ENCODE measurements at regions not wholly inside any gene's neighbourhood (a gene's known extent, or its start where the extent isn't known, plus 50 kb on each side); places are given as distances from the start of the nearest gene placed in this dataset.
"Not testable (repeated sequence)": the region's sequence is repeated elsewhere in the genome, so short reads cannot be mapped to it uniquely, and the experiment has no call there.

DNA sequence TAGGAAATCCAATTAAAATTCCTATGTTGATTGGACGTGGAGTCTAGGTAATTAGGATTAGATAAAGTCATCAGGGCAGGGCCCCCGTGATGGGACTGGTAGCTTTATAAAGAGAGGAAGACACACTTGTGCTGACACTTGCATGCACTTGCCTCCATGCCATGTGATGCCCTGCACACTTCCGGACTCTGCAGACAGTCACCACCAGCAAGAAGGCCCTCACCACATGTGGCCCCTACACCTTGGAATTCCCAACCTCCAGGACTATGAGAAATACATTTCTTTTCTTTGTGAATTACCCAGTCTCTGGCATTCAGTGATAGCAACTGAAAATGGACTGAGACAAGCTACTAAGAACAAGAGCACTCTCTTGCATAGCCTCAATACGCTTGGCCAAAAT is 90.6 kb downstream of the CRYGS start:
- no peak for DNase-seq

DNA sequence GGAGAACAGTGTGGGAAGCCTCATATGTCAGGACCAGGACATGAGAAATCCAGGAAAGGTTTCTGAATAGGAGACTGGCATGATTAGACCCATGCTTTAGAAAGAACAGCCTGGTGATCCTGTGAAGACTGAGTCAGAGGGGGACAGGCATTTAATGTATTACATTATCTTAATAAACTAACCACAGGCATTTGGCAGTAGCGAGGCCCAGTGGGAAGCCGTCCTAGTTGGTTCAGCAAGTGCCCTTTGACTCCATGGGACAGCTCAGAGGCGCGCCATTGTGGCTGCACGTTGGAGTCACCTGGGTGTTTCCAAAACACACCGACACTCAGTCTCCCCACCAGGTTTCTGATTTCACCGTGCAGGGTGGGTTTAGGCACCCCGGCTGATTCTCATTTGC is 90.5 kb upstream of the DGKG start:
- DNase-seq: no peak

DNA sequence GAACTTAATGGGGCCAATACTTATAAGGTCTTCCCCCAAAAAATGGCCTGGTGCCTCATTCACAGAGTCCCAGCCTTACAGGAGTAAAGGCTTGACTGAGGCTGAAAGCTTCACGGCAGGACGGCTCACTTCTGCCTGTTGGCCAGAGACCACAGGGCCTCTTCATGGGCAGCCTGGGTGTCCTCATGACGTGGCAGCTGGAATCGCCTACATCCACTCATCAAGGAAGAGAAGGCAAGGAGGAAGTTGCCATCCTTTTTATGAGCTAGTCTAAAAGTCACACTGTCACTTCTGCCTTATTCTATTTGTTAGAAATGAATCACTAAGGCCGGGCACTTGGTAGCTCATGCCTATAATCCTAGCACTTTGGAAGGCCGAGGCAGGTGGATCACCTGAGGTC is 89.3 kb upstream of the DGKG start:
- DNase-seq: no peak

DNA sequence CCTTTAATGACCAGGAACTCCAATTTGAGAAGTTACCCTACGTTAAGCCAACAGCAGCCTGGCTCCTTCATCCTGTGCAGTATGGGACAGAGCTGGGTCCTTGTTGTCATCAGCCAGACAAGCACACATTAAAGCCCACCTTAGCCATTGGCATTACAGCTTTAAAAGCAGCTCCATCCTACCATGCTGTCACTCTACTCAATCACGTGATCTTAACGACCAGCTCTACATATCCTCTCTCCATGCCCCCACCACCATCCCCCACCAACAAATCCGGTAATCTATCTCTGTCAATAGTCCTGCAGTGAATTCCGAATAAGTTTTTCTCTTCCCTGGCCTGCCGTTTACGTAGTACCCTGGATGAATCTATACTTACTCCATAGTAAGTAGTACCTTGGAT is 82.9 kb upstream of the DGKG start:
- DNase-seq: no peak

DNA sequence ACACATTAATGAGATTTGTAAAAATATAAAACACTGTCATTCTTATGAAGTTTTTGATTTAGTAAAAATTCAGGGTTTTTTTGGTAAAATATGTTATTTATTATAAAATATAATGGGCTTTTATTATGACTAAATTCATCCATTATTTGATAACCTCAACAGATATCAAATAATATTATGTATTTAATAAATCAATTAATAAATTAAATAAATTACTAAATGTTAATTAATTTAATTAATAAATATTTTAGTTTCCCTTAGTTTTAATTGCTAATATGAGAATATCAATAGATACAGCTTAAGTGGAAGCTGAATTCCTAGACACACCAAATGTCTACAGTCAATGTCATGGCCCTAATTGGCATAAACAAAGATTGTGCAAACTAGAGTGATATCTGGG is 82.3 kb upstream of the DGKG start:
- DNase-seq: no peak

DNA sequence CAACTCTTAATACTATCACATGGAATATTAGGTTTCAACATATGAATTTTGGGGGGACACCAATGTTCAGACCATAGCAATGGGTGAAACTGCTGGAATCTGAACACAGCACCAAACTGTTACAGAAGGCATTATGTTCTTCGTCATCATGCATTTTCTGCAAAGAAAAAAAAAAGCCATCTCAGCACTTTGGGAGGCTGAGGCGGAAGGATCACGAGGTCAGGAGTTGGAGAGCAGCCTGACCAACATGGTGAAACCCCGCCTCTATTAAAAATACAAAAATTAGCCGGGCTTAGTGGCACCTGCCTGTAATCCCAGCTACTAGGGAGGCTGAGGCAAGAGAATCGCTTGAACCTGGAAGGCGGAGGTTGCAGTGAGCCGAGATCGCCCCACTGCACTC is 80.9 kb upstream of the DGKG start:
- not testable (repeated sequence) for DNase-seq

DNA sequence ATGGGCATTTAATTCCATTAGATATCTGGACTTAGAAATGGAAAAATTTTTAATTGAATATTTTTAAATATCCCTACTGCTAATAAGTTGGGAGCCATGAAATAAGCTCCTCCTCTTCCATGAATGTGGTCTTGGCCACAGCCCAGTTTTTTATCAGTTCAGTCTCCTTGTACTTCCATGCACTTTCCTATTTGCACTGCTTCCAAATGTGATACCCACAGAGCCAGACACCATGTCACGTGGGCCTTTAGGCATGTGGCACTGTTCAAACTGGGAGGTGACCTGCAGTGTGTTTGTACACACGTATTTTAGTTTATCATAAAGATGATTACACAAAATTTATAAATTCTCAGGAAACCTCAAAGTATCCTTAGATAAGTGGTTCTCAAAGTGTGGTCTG is 80.1 kb upstream of the DGKG start:
- DNase-seq: no peak

DNA sequence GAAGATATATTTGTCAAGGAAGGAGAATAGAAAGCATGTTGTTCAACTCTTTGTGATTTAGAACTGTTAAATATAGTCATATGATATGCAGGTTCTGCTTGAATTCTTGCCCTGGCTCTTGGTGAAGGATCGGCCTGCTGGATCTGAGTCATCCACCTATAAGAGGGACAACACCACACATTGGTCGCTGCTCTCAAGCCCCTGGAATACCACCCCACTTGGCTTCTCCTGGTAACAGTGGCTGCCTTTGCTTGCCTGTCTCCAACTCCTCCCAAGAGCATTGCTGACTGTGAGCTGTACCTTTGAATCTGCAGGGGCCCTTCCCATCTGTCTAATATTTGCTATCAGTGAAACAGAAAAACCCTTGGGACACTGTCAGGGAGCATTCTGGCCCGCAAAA is 78.9 kb upstream of the DGKG start:
- DNase-seq: no peak

DNA sequence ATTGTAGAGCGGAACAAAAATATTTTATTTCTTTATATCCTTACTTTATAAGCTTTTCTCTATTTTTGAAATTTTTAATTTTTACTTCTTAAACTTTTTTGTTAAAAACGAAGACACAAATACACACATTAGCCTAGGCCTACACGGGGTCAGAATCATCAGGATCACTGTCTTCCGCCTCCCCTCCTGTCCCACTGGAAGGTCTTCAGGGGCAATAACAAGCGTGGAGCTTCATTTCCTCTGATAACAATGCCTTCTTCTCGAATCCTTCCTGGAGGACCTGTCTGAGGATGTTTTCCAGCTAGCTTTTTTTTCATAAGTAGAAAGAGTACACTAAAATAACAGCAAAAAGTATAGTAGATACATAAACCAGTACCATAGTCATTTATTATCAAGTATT is 77.7 kb upstream of the DGKG start:
- DNase-seq: no peak

DNA sequence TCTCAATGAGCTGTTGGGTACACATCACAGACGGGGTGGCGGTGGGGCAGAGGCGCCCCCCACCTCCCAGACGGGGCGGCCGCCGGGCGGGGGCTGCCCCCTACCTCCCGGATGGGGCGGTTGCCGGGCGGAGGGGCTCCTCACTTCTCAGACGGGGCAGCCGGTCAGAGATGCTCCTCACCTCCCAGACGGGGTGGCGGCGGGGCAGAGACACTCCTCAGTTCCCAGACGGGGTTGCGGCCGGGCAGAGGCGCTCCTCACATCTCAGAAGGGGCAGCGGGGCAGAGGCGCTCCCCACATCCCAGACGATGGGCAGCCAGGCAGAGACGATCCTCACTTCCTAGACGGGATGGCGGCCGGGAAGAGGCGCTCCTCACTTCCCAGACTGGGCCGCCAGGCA is 73.3 kb upstream of the DGKG start:
- DNase-seq: not testable (repeated sequence)

DNA sequence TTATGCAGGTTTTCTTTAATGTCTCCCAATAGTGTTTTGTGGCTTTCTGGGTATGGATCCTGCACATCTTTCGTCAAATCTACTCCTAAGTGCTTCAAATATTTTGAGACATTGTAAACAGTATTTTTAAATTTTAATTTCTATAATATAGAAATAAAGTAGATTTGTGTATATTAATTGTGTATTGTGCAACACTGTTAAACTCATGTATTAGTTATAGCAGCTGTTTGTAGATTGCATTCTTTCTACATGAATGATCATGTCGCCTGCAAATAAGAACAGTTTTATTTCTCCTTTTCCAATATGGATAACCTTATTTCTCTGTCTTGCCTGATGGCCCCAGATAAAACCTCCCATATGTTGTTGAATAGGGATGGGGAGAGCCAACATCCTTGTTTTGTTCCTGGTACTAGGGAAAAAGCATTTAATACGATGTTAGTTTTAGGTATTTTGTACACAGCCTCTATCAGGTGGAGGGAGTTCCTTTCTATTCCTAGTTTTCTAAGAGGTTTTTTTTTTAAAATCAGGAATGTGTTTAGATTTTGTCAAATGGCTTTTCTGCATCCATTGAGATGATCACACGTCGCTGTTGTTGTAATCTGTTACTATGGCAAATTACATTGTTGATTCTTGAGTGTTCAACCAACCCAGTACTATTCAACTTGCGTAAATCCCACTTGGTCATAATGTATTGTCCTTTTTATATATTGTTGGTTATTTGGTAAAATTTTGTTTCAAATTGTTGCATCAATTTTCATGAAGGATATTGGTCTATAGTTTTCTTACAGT is 71.1 kb upstream of the DGKG start:
- DNase-seq: no peak

DNA sequence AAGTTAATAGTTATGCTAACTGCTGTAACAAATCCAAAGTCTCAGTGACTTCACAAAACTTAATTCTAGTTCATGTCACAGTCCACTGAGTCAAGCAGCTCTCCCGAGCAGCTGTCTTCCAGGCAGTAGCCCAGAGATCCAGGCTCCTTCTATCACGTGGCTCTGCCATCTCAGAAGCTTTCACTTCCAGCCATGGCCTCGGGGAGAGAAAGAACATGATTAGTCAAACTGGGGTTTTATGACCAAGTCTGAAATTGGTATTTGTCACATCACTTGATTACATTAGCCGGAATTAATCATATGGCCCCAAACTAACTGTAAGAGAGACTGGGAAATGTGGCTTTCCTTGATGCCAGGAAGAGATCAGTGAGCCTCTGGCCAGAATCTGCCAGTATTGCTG is 70.2 kb upstream of the DGKG start:
- DNase-seq: no peak

DNA sequence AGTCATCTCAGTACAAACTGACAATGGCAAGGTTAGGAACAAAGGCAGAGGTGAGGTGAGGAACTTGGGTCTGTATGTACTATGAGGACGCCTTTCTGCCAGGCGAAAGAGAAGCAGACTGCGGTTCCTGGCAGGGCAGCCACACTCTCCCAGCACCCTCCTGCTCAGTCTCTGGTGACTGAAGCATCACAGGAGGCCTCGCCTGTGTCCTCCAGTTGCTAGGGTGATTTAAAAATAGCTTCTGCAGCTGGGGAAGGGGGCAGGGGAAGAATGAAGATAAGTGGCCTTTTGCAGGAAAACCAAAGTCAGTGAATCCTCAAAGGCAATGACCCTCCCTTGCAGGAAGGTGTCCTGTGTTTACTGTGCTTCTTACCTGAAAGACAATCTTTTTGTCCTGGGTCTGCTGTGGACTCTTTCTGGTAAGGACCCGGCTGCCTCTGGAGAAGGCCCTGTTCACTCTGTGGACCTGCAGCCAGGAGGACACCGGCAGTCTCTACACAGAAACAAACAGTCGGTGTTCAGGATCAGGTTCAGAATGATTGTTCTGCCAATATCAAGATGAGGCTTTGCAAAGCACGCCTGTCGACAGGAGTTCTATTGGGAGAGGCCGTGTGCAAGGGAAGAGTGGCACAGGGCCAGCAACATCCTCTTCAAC is 65.7 kb upstream of the DGKG start:
- DNase-seq: no peak

DNA sequence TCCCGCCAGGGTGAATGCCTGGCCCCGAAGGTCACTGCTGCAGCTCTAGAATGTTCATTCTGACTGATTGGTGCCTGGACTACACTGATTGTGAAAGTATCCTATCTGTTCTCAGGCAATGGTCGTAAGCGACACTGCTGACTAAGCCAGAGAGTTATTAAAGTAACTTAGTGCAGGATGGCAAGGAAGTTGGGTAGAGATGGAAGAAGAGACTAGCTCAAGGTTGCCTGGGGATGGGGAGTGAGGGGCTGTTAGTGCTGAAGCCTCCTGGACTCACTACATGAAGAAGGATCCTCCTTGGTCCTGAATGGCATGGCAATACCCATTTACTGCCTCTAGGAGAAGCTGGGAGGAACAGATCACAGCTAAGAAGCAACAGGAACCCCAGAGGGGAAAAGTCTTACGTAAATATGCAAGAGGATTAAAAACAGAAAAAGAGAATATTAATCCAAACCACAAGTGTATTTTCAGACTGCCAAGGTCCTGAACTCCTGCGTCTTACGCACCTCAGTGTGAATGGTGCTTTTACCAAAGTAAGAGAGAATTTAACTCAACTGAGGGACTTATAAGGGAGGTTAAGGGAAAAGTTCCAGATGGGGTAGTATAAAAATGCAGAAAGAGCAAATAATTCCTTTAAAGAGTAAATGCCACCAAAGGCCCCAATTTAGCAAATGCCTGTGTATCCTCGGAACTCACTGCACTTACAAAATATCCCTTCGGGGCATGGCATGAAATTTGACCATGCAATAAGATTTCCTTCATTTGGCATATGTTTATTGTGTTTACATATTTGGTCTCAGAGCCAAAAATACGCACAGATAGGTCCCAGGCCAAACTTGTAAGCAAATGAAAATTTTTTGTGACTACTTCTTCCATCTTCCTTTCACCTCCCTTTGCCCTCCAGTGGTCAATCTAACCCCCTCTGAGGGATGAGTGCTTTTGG is 64.0 kb upstream of the DGKG start:
- no peak for DNase-seq

DNA sequence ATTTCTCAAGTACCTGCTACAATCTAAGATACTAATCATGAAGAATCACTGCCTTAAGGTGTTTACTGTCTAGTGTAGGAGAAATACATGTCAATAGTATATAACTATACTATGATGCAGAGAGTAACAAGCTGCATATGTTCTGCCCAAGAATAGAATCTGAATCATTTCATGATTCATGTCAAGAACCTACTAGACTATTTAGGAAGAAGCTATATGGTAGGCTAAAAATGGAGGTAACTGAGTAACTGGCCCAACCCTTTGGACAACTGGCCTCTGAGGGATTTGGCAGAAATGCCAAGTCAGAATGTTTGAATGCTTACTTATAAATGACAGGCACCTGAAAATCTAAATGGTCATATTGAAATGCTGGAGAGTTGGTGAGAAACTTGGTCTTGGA is 59.9 kb upstream of the DGKG start:
- no peak for DNase-seq

DNA sequence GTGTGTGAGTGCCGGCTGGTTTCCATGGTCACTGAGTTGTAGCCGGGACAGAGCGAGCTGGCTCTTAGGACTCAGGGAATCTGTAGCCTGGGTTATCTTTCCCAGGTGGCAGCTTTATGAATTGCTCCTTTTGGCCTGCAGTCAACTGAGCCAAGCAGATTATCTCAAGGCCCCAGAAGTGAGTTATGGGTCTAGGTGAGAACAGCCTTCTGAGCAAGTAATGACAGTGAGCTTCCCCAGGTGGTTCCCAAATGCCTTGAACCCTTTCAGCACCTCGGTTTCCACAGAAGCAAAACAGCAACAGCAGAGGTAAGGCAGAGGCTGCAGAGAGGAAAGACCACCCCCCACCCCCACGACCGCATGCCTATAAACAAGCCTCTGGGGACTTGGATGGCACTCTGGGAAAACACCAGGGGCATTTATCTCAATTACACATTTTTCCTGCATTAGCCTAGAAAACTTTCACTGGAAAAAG is 56.7 kb upstream of the DGKG start:
- DNase-seq: no peak

DNA sequence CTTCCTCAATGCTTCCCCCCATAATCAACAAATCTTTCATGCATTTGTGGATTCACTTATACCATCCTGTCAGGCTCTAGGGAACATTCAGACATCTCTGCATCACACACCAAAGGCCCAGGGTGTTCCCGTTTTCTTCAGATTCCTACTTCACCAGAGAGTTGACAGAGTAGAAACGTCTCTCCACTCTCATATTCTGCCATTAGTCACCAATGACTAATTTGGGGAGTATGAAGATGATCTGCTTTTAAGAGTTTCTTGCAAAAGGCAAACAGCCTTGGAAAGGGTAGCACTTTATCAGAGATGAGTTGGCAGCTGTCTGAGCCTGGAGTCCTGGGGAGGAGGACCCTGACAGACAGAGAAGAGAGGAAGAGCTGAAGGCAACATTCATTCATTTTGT is 55.8 kb upstream of the DGKG start:
- DNase-seq: no peak

DNA sequence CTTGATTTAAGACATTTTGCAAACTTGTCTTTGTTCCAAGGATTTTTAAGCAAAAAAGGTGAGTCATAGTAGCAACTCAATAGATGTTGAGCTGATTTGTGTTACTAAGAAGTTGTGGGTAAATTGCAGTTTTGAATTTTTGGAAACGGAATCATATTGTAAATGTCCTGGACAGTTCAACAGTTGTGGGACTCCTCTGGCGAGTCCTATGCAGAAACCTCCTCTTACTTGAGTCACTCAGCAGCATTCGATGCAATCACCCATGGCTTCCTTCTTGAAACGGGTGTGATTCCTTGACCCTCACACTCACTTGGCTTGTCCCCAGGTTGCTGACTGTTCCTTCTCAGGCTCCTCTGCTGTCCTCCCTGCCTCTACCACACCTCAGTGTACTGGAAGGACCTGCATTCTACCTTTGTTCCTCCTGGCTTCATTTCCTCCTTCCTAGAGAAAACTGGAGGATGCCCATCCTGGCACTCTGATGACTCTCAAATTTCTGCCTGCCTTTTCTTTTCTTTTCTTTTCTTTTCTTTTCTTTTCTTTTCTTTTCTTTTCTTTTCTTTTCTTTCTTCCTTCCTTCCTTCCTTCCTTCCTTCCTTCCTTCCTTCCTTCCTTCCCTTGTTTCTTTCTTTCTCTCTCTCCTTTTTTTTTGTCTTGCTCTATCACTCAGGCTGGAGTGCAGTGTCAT is 52.8 kb upstream of the DGKG start:
- DNase-seq: no peak

DNA sequence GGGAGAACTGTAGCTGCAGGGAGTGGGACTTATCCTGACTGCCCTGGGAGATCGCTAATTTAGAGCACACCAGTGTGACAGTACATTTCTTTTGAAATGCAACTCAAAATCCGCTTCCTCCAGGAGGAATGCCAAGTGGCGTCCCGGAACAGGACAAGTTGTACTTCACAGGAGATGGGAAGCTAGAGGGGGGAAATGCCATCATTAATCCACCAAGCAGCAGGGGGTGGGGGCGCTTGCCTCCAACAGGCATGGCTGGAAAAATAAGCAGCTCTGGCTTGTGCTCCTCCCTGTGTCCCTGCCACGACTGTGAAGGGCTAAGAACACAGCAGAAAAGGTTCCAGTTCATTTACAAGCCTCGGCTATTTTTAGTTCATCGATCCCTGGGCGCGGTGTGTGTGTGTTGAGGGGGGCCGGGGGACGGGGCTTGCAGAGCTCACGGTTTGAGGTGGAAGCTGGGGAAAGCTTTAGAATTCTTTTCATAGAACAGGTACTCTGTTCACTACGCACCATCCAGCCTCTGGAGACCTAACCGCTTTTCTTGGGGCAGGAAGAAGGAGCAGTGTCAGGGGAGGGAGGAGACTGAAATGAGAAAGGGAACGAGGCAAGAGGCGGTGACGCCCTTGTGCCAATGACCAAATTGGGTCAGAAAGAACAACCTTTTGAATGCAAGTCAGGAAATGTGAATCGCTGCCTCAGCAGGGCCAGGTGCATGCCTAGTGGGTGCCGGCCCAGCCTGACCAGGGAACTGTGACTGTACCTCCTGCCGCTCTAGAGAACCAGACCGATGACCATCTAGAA is 51.8 kb upstream of the DGKG start:
- DNase-seq: peak in 1 of 2 donors; percentile 4

DNA sequence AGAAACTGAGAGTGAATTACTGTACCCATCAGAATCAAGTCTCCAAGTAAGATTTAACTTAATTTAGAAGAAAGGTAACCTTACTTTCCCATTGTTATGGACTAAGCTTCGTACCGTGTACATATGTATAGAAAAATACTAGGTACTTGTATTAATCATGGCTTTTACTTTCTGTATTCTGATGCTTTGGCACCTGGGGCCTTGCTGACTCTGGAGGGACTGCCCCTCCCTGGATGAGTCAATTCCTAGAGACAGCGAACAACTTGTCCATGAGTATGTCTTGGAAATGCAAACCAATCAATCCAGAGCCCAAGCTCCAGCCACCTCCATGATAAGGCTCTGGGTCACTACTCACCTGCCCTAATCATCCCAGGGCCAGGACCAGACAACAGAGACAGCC is 50.0 kb upstream of the DGKG start:
- peak in 1 of 2 donors; percentile 35 for DNase-seq

Data from stimulated activated CD4-positive, alpha-beta T cell treated with anti-CD3 and anti-CD28 coated beads, Interleukin-2, amount 100 ng/mL, for 48 hours (primary cell).